Mucosa of descending colon (tissue), 3 donors: ENCODE measurements at regions not wholly inside any gene's neighbourhood (a gene's known extent, or its start where the extent isn't known, plus 50 kb on each side); places are given as distances from the start of the nearest gene placed in this dataset.

Experiments
- ATAC-seq: fragments of 200-7000 bp; cut with Tn5 transposase; one replicate; pipeline ENCODE4 v1.9.1; 2020; ENCODE audit warnings: mild to moderate bottlenecking, moderate library complexity
- DNase-seq, 3 donors: peaks; one replicate each; pipeline ENCODE4 v3.0.0-alpha.2; 2020
- H3K36me3 ChIP-seq: fragments of 200-600 bp; one replicate; pipeline ENCODE4 v1.8.0; 2021; ENCODE audit warnings: low read depth, mild to moderate bottlenecking
- H3K4me1 ChIP-seq: fragments of 200-600 bp; one replicate; pipeline ENCODE4 v1.8.0; 2021; ENCODE audit warnings: low read depth, mild to moderate bottlenecking
- H3K4me3 ChIP-seq: fragments of 200-600 bp; one replicate; pipeline ENCODE4 v1.8.0; 2021; ENCODE audit warnings: mild to moderate bottlenecking
- H3K9me3 ChIP-seq: fragments of 200-600 bp; one replicate; pipeline ENCODE4 v1.8.0; 2021; ENCODE audit warnings: mild to moderate bottlenecking
- intact Hi-C, 2 donors: fragments of 100-400 bp; cut with DNase I in 1 of 2; cut with micrococcal nuclease in 1 of 2; formaldehyde crosslinking; loops; one replicate each; pipeline versions ENCODE4 v1.11.0 to v1.11.1; 2022; cut with DNase I, micrococcal nuclease
- TF ChIP-seq, protein P1 (sequence below): fragments of 200-600 bp; IDR thresholded peaks from one replicate; pipeline ENCODE4 v1.8.0; 2022; ENCODE audit warnings: antibody characterized with exemption, mild to moderate bottlenecking
- donor health status: DM: no; HTN: no; CAD: no; lungs with moderate emphysema.
- donor health status: DM: no; HTN: no; CAD: no.
- donor health status: DM: no; HTN: yes; CAD: no.

DNA sequence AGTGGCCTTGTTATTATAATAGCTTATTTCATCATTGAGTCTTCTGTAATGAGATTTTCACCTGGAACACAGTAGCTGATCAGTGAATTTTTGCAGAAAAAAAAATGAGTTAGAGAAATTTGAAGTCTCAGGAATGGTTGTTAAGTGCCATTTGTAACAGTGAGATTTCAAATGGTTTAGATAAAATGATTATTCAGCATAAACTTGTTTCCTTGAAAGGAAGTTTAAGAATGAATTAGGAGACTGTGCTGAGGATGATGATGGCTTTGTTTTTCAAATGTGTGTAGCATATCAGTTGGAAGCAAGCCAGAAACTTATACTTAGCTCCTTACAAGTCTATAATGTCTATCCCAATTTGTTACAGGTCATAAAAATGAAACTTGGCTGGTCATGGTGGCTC, 225.1 kb downstream of the LRRC3B start:
- DNase-seq (no peak), ATAC-seq (no peak)
- no peaks in the 10 kb centered on the region for H3K9me3 ChIP-seq
- TF ChIP-seq, protein P1, sequence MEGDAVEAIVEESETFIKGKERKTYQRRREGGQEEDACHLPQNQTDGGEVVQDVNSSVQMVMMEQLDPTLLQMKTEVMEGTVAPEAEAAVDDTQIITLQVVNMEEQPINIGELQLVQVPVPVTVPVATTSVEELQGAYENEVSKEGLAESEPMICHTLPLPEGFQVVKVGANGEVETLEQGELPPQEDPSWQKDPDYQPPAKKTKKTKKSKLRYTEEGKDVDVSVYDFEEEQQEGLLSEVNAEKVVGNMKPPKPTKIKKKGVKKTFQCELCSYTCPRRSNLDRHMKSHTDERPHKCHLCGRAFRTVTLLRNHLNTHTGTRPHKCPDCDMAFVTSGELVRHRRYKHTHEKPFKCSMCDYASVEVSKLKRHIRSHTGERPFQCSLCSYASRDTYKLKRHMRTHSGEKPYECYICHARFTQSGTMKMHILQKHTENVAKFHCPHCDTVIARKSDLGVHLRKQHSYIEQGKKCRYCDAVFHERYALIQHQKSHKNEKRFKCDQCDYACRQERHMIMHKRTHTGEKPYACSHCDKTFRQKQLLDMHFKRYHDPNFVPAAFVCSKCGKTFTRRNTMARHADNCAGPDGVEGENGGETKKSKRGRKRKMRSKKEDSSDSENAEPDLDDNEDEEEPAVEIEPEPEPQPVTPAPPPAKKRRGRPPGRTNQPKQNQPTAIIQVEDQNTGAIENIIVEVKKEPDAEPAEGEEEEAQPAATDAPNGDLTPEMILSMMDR: no peak
- no peaks in the 10 kb centered on the region for H3K36me3 ChIP-seq
- no peak overlapping the region for H3K4me3 ChIP-seq
- H3K4me1 ChIP-seq: no peaks in the 10 kb centered on the region
- intact Hi-C loops: no loop called here

DNA sequence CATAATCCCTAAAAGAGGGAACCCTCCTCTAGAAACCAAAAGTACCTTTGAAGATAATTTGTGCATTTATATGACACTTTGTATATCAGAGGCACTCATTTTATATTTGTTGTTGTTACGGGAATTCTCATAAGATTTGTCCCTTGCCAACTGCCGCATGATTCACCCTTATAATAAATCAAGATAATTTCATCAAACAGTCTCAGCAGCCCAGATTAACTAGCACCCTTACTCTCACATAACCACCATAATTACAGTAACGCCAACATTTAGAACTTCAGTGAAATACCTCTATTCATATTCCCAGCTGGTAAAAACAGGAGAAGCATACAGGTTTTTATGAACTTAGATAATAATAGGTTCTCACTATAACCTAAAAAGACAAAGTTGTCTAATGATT, 271.9 kb downstream of the LRRC3B start:
- no peaks in the 10 kb centered on the region for H3K36me3 ChIP-seq
- H3K4me1 ChIP-seq: no peaks in the 10 kb centered on the region
- no peak overlapping the region for H3K4me3 ChIP-seq
- TF ChIP-seq, protein P1: no peak
- intact Hi-C loops: no loop called here
- ATAC-seq (no peak), DNase-seq (no peak)
- H3K9me3 ChIP-seq: no peaks in the 10 kb centered on the region

DNA sequence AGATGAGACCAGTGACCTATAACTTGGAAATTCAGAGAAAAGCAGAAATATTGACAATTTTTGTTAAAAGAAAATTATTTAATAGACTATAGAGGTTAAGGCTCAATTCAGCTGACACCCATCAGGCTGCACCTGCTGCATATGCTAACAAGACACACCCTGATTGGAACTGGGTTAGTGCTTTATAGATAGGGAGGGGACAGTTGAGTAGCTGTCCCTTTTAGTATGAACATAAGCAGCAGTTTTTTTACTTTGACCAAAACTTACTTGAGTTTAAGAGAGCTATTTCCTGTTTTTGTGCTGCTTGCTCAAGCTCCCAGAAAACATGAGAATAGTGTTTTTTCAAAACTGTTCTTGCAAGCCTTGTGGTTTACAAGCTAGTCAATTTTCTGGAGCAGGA, 292.6 kb downstream of the LRRC3B start:
- DNase-seq: peak in 2 of 3 donors; percentile 5 to 29
- intact Hi-C loops: no loop called here
- H3K4me1 ChIP-seq: no peaks in the 10 kb centered on the region
- no peaks in the 10 kb centered on the region for H3K9me3 ChIP-seq
- TF ChIP-seq, protein P1: no peak
- peak; percentile 81 for ATAC-seq
- H3K36me3 ChIP-seq: no peaks in the 10 kb centered on the region
- H3K4me3 ChIP-seq: no peak overlapping the region

DNA sequence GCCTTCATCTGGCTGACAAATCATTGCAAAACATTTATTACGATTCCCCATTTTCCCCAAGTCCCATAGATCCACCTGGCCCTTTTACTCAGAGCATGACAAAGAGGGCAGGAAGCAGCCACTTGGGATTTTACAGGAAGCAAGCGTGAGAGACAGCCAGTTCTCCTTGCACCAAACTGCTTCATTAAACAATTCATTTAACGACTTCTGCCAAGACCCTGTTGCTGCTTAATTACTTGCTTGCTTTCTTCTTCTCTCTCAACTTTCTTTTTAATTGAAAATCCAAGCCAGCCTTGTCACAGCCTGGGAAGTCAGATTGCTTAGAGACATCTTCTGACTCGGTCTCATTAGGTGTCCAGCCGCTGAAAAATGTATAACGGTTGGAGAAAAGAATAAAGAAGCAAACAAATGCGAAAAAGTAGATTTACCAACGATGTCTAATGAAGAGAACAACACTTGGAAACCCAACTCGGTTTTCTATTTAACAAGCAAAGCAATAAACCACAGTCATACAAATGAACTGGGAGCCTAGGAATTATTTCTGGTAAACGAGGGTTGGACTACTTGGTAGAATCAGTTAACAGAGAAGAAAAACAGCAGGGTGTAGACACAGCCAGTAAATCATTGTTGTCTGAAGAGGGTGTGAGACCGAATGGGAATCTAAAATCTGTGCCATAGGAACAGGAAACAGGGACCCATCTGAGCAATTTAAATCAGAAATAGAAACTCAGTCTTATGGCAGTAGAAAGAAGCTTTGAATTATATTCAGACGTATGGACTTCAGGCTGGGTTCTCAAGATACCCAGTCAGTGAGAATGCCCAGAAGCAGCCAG, 298.3 kb downstream of the LRRC3B start:
- no peaks in the 10 kb centered on the region for H3K9me3 ChIP-seq
- intact Hi-C loops: no loop called here
- no peaks in the 10 kb centered on the region for H3K36me3 ChIP-seq
- no peak overlapping the region for H3K4me3 ChIP-seq
- DNase-seq: peak in 1 of 3 donors; percentile 8
- no peaks in the 10 kb centered on the region for H3K4me1 ChIP-seq
- peak; percentile 22 for ATAC-seq
- TF ChIP-seq, protein P1: no peak

DNA sequence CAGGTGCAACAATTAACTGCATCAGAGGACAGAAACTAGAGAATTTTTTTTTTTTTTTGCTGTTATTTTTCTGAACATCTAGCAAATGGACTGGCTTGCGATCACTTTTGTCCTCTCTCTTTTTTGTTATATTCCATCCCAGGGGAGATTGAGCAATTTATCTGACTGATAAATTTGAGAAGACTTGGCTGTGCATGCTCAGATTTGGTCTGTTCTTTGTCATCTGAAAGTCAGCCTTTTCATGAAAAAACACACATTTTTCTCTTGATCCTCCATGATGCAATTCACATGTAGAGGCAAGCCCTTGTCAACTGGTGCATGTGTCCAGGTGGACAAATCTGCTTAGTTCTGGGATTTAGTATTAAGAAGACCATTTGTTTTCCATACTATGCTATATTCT, 309.3 kb downstream of the LRRC3B start:
- ATAC-seq (no peak), DNase-seq (no peak)
- Histone ChIP-seq H3K36me3 (no peaks in the 10 kb centered on the region), H3K9me3 (no peaks in the 10 kb centered on the region), H3K4me1 (no peaks in the 10 kb centered on the region), H3K4me3 (no peak overlapping the region)
- intact Hi-C loops: no loop called here
- TF ChIP-seq, protein P1: no peak
